LNCaP clone FGC (cell line): ENCODE measurements at regions not wholly inside any gene's neighbourhood (a gene's known extent, or its start where the extent isn't known, plus 50 kb on each side); places are given as distances from the start of the nearest gene placed in this dataset.

ENCODE experiments used
- DNase-seq: peaks from one replicate; pipeline ENCODE4 v3.0.0-alpha.2; 2011; ENCODE audit warnings: low read depth
- H3K4me3 ChIP-seq: 2 replicates; pipeline ENCODE4 v1.5.1; 2011; ENCODE audit warnings: mild to moderate bottlenecking, low read depth, low read length, control low read depth
- CTCF ChIP-seq: IDR thresholded peaks from 2 replicates; pipeline ENCODE4 v1.5.1; 2012; ENCODE audit warnings: mild to moderate bottlenecking; ENCODE audit not compliant: control insufficient read depth, insufficient read depth; ENCODE audit errors: extremely low read depth

GRCh38 chr16:14373896-14374295, 256.2 kb downstream of the PARN start:
- H3K4me3 ChIP-seq, result no peak overlapping the region
- TF ChIP-seq CTCF, result no peak
- DNase-seq, result no peak

- TF ChIP-seq CTCF, result no peak
- H3K4me3 ChIP-seq, result no peak overlapping the region
Measured at GRCh38 chr16:14373406-14373805, 256.7 kb downstream of the PARN start.

GRCh38 chr16:14372471-14372870, 257.6 kb downstream of the PARN start:
- H3K4me3 ChIP-seq, result no peak overlapping the region
- no peak for TF ChIP-seq CTCF
- no peak for DNase-seq

More at GRCh38 chr16:14373406-14373805, 256.7 kb downstream of the PARN start:
- DNase-seq, result no peak

GRCh38 chr16:14371778-14372431, 258.2 kb downstream of the PARN start:
- no peak overlapping the region for H3K4me3 ChIP-seq
- no peak for TF ChIP-seq CTCF
- no peak for DNase-seq

- DNase-seq, result no peak
- no peak for TF ChIP-seq CTCF
- no peak overlapping the region for H3K4me3 ChIP-seq
Measured at GRCh38 chr16:14370736-14371234, 259.3 kb downstream of the PARN start.

GRCh38 chr16:14369734-14370598, 260.1 kb downstream of the PARN start:
- no peak overlapping the region for H3K4me3 ChIP-seq
- TF ChIP-seq CTCF, result no peak
- DNase-seq, result no peak
